Activated CD4-positive, CD25-positive, alpha-beta regulatory T cell (primary cell): ENCODE measurements at regions not wholly inside any gene's neighbourhood (a gene's known extent, or its start where the extent isn't known, plus 50 kb on each side); places are given as distances from the start of the nearest gene placed in this dataset.

Experiments used
- DNase-seq, 4 experiments: peaks; one replicate each; lab custom pipeline; 2025; lab: John Stamatoyannopoulos, UW

DNA sequence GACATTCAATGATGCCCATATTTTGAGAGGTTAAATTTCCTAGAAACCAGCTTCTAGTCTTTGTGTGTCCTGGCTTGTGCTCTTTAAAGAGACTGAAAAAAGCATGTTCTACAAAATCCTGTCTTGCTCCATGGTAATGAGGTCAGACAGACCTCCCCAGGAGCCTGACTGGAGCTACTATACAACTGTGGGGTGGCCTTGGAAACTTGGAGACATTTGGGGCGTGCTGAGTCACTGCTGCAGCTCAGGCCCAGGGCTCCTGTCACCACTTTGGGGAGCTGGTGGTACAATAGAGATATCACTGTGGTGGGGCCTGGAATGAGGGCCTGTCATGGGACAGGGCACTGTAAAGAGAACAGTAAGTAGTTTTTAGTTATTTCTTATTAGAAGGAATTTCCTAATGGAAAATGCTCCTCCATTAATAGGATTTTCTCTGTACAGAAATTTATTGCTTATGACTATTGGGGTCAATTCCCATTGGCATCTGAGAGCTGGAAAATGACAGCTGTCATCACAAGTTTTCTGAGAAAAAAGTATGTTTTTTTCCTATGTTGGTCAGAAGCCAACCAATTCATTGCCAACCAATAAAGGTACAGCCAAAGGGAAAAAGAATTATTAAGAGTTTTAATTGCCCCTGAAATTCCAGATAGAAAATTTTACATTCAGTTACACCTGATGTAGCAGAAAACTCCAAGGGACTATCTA lies 207.4 kb upstream of the JADE1 start:
- DNase-seq, result no peak

GRCh38 chr4:128600996-128601871 lies 208.3 kb upstream of the JADE1 start:
- DNase-seq, result no peak

DNA sequence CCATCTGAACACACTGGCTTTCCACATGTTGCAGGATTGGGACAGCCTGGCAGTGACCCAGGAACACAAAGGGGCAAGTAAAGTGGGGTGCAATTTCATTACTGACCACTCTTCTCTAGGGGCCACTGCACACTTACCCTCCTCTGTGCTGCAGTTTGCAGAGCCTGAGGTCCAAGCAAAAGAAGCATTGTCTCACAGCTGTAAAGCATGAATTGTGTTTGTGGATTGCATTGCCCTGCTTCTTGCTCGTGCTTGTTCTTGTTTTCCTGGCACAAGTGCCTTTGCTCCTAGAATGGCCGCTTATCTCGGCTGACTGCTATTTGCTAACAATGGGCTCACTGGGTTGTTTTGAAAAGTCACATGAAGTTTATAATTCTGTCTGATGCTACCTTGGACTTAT lies 209.1 kb upstream of the JADE1 start:
- DNase-seq, result no peak

DNA sequence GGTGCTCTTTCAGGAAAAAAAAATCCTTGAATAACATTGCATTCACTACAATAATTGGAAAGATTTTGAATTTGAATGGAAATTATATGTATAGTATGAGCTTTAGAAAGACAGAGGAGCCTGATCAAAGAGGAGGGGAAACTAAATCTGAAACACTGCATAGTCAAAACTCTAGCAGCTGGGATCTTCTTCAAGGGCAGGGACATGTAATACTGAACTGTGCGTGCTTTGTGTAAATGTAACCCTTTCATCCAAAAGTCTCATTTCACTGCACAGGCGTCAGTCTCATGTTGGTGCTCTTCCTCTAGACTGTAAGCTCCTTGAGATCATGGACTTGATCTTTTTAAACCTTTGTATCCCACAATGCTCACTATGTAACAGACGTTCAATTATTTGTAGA lies 212.0 kb upstream of the JADE1 start:
- no peak for DNase-seq

- DNase-seq, result no peak
These were observed 212.6 kb upstream of the JADE1 start for GRCh38 chr4:128596853-128597252.

DNA sequence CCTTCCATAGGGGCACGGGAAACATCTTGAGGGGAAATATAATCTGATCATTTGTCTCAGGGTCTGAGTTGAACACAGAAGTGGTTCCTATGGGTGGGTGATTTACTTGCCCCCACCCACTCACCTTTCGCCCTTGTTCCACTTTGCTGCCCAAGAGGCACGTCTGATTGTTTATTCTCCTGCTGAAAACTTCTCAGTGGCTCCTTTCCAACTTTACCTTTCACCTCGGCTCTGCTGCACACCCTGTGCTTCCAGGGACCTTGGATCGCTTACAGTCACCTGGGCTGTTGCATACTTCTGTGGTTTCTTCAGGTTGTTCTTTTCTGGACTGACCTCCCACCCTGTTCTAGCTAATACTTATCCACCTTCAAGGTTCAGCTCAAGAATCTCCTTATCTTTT lies 213.4 kb upstream of the JADE1 start:
- DNase-seq, result no peak

- DNase-seq, result no peak
These were observed 218.0 kb upstream of the JADE1 start for GRCh38 chr4:128591482-128591881.

DNA sequence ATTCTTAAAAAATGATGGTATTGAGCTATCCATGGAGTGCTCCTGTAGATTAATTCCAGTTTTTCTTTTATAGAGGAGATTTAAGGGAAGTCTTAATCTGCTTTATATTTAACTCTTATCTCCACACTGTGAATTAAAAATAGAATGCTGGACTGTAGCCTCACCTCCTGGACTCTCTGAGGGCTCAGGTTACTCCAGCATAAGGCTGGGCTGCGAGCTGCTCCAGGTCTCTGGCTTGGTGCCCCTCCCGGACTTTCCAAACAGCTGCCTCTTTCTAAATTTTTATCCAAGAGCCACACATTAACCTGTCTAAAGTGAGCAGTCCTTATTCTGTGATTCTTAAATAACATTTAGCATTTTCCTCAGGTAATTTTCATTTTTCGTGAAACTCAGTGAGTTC lies 218.7 kb upstream of the JADE1 start:
- no peak for DNase-seq

GRCh38 chr4:128590034-128590740 lies 219.3 kb upstream of the JADE1 start:
- DNase-seq, result no peak

- no peak for DNase-seq
These were observed 220.0 kb upstream of the JADE1 start for GRCh38 chr4:128589384-128589965.

DNA sequence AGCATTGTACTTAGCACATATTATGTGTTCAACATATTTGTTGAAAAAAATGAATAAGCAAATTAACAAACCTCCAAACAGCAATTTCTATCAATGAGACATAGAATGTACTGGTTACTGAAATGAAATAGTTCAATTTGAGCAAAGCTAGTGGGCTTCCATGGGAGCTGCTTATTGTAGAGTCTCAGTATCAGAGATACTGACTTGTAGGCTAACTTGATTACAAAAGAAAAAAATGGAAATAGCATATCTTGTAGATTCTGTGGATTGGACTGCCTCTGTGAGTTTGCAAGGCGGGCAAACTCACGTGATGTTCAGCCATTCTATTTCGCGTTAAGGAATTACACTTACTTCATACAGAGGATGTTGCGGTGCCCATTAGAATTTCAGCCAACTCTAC lies 222.1 kb upstream of the JADE1 start:
- DNase-seq, result no peak

- DNase-seq, result no peak
These were observed 225.5 kb upstream of the JADE1 start for GRCh38 chr4:128583753-128584712.

DNA sequence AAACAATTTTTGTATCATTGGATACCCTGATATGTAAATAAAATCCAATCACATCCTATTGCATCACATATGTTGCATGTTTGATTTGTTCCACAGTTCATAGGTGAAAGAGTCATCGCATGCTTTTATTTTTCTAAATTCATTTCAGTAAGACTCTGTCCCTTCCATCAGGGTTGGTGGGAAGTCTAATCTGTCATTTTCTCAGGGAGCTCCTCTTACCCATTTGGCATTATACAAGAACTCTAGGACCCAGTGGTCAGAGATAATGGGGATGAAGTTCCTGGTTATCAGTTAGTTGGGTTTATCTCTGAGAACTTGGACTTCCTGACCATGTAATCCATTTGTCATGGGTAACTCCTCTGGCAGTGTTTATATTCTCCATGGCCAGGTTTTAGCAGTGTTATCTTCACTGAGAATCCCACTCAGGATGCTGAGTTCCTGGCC lies 227.1 kb upstream of the JADE1 start:
- no peak for DNase-seq

DNA sequence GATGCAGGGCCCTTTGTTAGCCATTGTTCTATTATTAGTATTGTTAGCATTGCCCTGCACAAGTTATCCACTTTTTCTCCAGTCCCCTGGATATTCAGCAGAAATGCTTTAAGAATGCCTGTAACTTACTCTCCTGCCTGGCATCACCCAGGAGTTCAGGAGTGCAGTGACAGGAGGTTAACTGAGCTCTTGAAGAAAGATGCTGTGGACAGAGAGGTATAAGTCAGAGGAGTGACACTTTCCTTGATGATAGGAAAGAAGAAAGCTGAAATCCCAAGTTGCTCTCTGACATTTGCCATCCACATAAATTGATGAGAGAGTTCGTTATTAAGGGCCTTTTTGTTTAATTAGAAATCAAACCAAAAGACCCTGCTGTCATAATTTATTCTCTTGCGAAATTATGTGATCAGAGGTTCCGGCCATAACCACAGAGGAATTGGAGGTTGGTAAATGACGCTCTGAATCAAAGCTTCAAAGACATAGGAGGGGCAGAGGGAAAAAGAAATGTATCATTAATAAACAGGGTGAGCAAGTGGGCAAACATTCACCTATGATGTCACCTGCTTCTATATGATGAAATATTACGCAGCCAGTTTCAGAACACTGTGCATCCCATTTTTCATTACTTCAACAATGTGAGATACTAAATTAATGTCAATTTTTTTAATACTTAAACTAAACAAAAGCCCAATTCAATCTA lies 230.2 kb upstream of the JADE1 start:
- no peak for DNase-seq

DNA sequence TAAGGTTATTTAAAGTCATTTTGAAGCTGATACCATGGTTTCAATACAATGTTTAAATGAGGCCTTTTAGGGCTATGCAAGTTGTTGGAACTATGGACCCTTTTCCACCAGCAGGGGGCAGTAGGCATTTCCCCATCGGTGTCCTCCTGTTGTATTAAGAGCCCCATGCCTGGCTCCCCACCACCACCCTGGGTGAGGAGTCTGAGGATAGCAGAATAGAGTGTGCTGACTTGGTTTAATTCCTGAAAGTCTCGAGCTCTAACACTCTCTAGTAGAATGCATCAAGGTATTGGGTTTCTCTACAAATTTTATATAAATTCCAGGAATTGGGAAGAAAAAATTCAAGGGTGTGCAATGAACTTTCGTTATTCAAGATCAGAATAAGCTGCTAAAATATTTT lies 234.8 kb upstream of the JADE1 start:
- DNase-seq, result peak in 3 of 4 experiments; percentile 1 to 11 (median 11)

- DNase-seq, result no peak
These were observed 235.6 kb upstream of the JADE1 start for GRCh38 chr4:128573781-128574508.

- DNase-seq, result no peak
These were observed 236.7 kb upstream of the JADE1 start for GRCh38 chr4:128572778-128573241.

DNA sequence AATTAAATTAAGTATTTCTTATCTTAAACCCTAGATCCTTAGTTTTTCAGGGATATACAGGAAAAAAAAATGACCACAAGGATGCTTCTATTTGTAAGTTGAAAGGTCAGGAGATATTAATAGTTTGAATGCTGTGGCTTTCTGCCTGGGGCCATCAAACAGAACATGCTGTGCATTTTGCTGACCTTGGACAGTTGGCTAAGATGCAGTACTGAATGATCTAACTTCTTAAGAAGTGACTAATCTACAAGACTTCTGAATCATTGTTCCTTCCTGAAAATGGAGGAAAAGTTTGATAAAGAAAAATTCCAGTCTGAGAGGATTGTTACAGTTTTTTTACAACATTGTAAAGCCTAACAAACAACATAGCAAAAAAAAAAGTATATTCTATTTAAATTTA lies 237.8 kb upstream of the JADE1 start:
- DNase-seq, result no peak

DNA sequence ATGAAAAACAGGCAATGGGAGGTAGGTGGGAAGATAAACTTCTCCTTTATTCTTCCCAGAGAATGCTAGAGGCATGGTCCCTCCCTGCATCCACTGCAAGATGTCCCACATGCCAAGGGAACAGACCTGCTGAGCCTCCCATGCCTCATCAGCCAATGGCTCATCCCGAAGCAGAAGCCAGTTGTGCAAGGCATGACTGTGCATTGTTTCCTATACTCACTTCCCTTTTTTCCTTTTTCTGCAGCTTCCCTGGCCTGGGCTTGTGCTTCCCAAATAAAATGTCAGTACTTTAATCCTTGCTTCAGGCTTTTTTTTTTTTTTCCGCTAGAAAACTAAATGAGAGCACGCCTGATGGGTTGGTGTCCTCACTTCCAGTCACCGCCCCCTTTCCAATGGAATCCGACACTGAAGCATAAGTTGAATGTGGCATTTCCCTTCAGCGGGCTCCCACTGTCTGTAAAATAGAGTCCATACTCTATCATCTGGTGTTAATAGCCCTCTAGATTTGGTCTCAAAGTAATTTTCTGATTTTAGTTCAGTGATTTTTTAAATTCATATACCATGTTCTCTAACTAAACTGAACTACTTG lies 239.0 kb upstream of the JADE1 start:
- no peak for DNase-seq
